Breast epithelium (tissue), 4 donors: ENCODE measurements at regions not wholly inside any gene's neighbourhood (a gene's known extent, or its start where the extent isn't known, plus 50 kb on each side); places are given as distances from the start of the nearest gene placed in this dataset.

Experiments
- DNase-seq, 2 donors: peaks; one replicate each; pipeline ENCODE4 v3.0.0-alpha.2; 2019; ENCODE audit warnings: low spot score in 2 of 2
- H3K27ac ChIP-seq, 2 donors: fragments of 200-600 bp; sonication (generic) in 1 of 2; one replicate each; pipeline ENCODE4 v1.5.1; 2016 to 2019; ENCODE audit warnings: mild to moderate bottlenecking in 1 of 2
- H3K27me3 ChIP-seq, 2 donors: fragments of 200-600 bp; sonication (generic) in 1 of 2; one replicate each; pipeline versions ENCODE4 v1.5.1 to v1.6.0; 2017 to 2019; ENCODE audit warnings: control low read depth in 1 of 2, mild to moderate bottlenecking in 1 of 2
- H3K36me3 ChIP-seq: fragments of 200-600 bp; one replicate; pipeline ENCODE4 v1.5.1; 2019
- H3K4me1 ChIP-seq, 2 donors: fragments of 200-600 bp; sonication (generic); one replicate each; pipeline ENCODE4 v1.5.1; 2016 to 2019; ENCODE audit warnings: control low read depth in 1 of 2
- H3K4me3 ChIP-seq, 3 donors: fragments of 200-600 bp; sonication (generic); 1 replicate in 2 of 3; 2 replicates in 1 of 3; pipeline ENCODE4 v1.5.1; 2016 to 2019; ENCODE audit warnings: mild to moderate bottlenecking in 3 of 3, moderate library complexity in 2 of 3
- H3K9me3 ChIP-seq, 2 donors: fragments of 200-600 bp; sonication (generic) in 1 of 2; one replicate each; pipeline ENCODE4 v1.5.1; 2016 to 2019; ENCODE audit warnings: control low read depth in 1 of 2
- CTCF ChIP-seq, 3 donors: fragments of 450-650 bp; IDR thresholded peaks; one replicate each; pipeline ENCODE4 v1.5.1; 2016 to 2017; ENCODE audit warnings: antibody characterized with exemption in 3 of 3, mild to moderate bottlenecking in 3 of 3, moderate library complexity in 3 of 3
- POLR2A ChIP-seq: fragments of 450-650 bp; IDR thresholded peaks from one replicate; pipeline ENCODE4 v1.6.1; 2016; ENCODE audit warnings: antibody characterized with exemption, mild to moderate bottlenecking, moderate library complexity
- POLR2AphosphoS5 ChIP-seq, 3 donors: sonication (generic); formaldehyde crosslinking; IDR thresholded peaks; one replicate each; pipeline ENCODE4 v1.6.1; 2017; ENCODE audit warnings: antibody characterized with exemption in 3 of 3
- intact Hi-C: fragments of 100-400 bp; cut with DNase I; formaldehyde crosslinking; loops from one replicate; pipeline ENCODE4 v1.15.1; 2023; ENCODE audit warnings: low total_unique reads

- intact Hi-C loops: no loop called here
- Histone ChIP-seq H3K4me1 (no peaks in the 10 kb centered on the region), H3K27ac (no peak overlapping the region), H3K36me3 (no peaks in the 10 kb centered on the region), H3K27me3 (no peaks in the 10 kb centered on the region), H3K9me3 (no peaks in the 10 kb centered on the region), H3K4me3 (no peak overlapping the region)
- no peak for TF ChIP-seq POLR2A
- TF ChIP-seq POLR2AphosphoS5 (IDR thresholded peaks at IDR 0.05): no peak
- no peak for TF ChIP-seq CTCF (IDR thresholded peaks at IDR 0.05)
- no peak for DNase-seq
These were observed 68.0 kb downstream of the SLC25A47 start for GRCh38 chr14:100391173-100391572.

GRCh38 chr14:100391724-100392123, 68.6 kb downstream of the SLC25A47 start:
- H3K27ac ChIP-seq: no peak overlapping the region
- H3K36me3 ChIP-seq: no peaks in the 10 kb centered on the region
- no peaks in the 10 kb centered on the region for H3K27me3 ChIP-seq
- no peak overlapping the region for H3K4me3 ChIP-seq
- no peaks in the 10 kb centered on the region for H3K4me1 ChIP-seq
- no peaks in the 10 kb centered on the region for H3K9me3 ChIP-seq
- intact Hi-C loops: no loop called here
- no peak for TF ChIP-seq CTCF (IDR thresholded peaks at IDR 0.05)
- TF ChIP-seq POLR2AphosphoS5 (IDR thresholded peaks at IDR 0.05): no peak
- no peak for TF ChIP-seq POLR2A
- DNase-seq: no peak

- Histone ChIP-seq H3K27me3 (no peaks in the 10 kb centered on the region), H3K36me3 (no peaks in the 10 kb centered on the region), H3K27ac (no peak overlapping the region), H3K4me3 (no peak overlapping the region), H3K4me1 (no peaks in the 10 kb centered on the region), H3K9me3 (no peaks in the 10 kb centered on the region)
- TF ChIP-seq POLR2A (no peak), POLR2AphosphoS5 (IDR thresholded peaks at IDR 0.05) (no peak), CTCF (IDR thresholded peaks at IDR 0.05) (no peak)
- intact Hi-C loops: no loop called here
- DNase-seq: no peak
These were observed 69.2 kb downstream of the SLC25A47 start for GRCh38 chr14:100392356-100392755.

- H3K4me1 ChIP-seq: no peaks in the 10 kb centered on the region
- intact Hi-C loops: no loop called here
These were observed 70.2 kb downstream of the SLC25A47 start for GRCh38 chr14:100393362-100393761.

More at GRCh38 chr14:100393362-100393761, 70.2 kb downstream of the SLC25A47 start:
- Histone ChIP-seq H3K36me3 (no peaks in the 10 kb centered on the region), H3K27me3 (no peaks in the 10 kb centered on the region), H3K9me3 (no peaks in the 10 kb centered on the region), H3K4me3 (no peak overlapping the region), H3K27ac (no peak overlapping the region)
- no peak for TF ChIP-seq CTCF (IDR thresholded peaks at IDR 0.05)
- no peak for TF ChIP-seq POLR2A
- TF ChIP-seq POLR2AphosphoS5 (IDR thresholded peaks at IDR 0.05): no peak
- no peak for DNase-seq
